Activated CD4-positive, alpha-beta T cell treated with anti-CD3 and anti-CD28 coated beads for 36 hours (primary cell): ENCODE measurements at regions not wholly inside any gene's neighbourhood (a gene's known extent, or its start where the extent isn't known, plus 50 kb on each side); places are given as distances from the start of the nearest gene placed in this dataset.

Source experiments
- ATAC-seq: fragments of 200-7000 bp; cut with Tn5 transposase; one replicate; pipeline ENCODE4 v1.10.0; 2021; ENCODE audit warnings: mild to moderate bottlenecking, moderate library complexity
- CTCF ChIA-PET: fragments of 350-600 bp; sonication (Branson Sonifier 250); formaldehyde crosslinking; loops from one replicate; lab custom pipeline; 2021; ENCODE audit warnings: antibody characterized with exemption; lab: Charles Lee
- POLR2A ChIA-PET: fragments of 350-600 bp; sonication (Branson Sonifier 250); formaldehyde crosslinking; loops from one replicate; lab custom pipeline; 2021; ENCODE audit warnings: antibody characterized with exemption, inconsistent platforms; lab: Charles Lee
- DNase-seq: peaks from one replicate; pipeline ENCODE4 v3.0.0-alpha.2; 2020
- H3K27ac Mint-ChIP-seq: one replicate; pipeline ENCODE4 v1.8.0; 2021; ENCODE audit warnings: mixed read lengths
- H3K27me3 Mint-ChIP-seq: one replicate; pipeline ENCODE4 v1.8.0; 2021; ENCODE audit warnings: mixed read lengths
- H3K36me3 Mint-ChIP-seq: one replicate; pipeline ENCODE4 v1.8.0; 2021; ENCODE audit warnings: low read depth, mixed read lengths
- H3K4me1 Mint-ChIP-seq: one replicate; pipeline ENCODE4 v1.8.0; 2021; ENCODE audit warnings: mixed read lengths
- H3K4me3 Mint-ChIP-seq: one replicate; pipeline ENCODE4 v1.8.0; 2021; ENCODE audit warnings: mild to moderate bottlenecking, moderate library complexity, mixed read lengths
- H3K9me3 Mint-ChIP-seq: one replicate; pipeline ENCODE4 v1.8.0; 2021; ENCODE audit warnings: low read depth, mixed read lengths
- intact Hi-C, 2 experiments: fragments of 100-400 bp; cut with DNase I in 1 of 2; cut with micrococcal nuclease in 1 of 2; formaldehyde crosslinking; loops; one replicate each; pipeline versions ENCODE4 v1.14.2 to v1.15.1; 2022 to 2024; cut with DNase I, micrococcal nuclease

DNA sequence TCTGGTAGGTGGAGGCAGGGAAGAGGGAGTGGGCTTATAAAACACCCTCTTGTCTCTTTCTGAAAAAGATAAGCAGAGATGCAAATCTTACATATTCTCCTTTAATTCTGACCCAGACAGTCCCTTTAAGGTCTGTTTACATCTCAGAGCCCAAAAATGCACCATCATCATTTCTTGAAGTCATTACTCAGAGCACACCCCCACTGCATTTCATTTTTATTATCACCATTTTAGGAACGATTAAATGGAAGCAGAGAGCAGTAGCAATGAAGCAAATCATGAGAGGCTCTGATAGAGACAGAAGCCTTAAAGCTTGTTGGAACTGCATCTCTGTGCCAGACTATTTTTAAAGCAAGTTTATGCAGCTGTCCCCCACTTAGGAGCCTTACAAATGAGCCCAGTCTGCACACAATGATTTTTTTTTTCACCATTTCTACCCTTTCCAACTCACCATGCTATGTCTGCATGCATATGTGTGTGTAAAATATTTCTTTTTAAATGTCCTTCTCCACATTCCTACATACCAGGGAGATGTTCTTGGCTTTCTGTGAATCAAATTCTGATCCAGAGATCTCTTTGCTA, 311.0 kb downstream of the GRIN2B start:
- Mint-ChIP-seq H3K4me1 (no peaks in the 10 kb centered on the region), H3K27ac (no peak overlapping the region), H3K36me3 (no peaks in the 10 kb centered on the region), H3K9me3 (no peaks in the 10 kb centered on the region), H3K4me3 (no peak overlapping the region), H3K27me3 (peaks cover 16% of the 10 kb centered on the region)
- intact Hi-C loops: no loop called here
- POLR2A ChIA-PET: no interaction called here
- DNase-seq: no peak
- ATAC-seq: no peak
- CTCF ChIA-PET: no interaction called here

DNA sequence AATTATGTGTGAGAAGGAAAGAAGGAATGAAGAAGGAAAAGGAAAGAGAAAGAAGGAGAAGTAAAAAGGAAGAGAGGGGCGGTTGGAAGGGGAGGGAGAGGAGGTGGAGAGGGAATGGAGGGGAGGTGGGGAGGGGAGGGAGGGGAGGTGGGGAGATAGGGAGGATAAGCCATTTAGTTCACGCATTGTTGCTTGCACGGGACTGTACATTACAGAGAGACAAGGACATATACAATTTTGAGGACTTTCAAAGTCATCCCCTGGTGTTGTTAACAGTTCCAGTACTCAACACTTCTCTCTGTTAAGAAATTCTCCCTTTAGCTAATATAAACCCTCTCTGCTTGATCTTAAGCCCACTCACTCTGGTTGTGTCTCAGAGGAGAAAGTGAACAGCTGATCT, 312.5 kb downstream of the GRIN2B start:
- ATAC-seq: no peak

DNA sequence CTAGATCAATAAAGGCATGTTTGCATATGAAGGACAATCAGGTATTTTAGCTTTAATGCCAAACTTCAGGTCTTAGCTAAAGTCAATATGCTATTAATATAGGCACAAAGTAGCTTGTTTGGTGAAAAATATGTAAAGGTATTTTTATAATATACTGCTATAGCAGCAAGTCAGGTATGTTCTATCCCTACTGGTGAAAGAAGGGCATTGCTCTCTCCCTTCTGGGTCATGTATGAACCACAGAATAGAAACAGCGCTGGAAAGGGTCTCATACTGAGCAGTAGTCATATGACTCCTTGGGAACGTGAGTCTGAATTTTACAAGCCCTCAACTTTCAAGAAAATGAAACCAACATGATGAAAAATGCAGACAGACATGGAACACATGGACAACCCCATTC, 314.6 kb downstream of the GRIN2B start:
- intact Hi-C loops: no loop called here
- ChIA-PET POLR2A (no interaction called here), CTCF (interaction anchor here (1.0 to 1.5 kb wide), 2 partner anchors 10 to 305 kb away, joined by 3 to 4 read pairs; no protein-coding TSS in a partner anchor)
- Mint-ChIP-seq H3K9me3 (no peaks in the 10 kb centered on the region), H3K36me3 (no peaks in the 10 kb centered on the region), H3K4me3 (no peak overlapping the region), H3K27ac (no peak overlapping the region), H3K27me3 (peaks cover 17% of the 10 kb centered on the region), H3K4me1 (no peaks in the 10 kb centered on the region)
- DNase-seq (no peak), ATAC-seq (no peak)

More for the DNA sequence above, 312.5 kb downstream of the GRIN2B start:
- Mint-ChIP-seq H3K4me1 (no peaks in the 10 kb centered on the region), H3K27me3 (peaks cover 18% of the 10 kb centered on the region), H3K27ac (no peak overlapping the region), H3K36me3 (no peaks in the 10 kb centered on the region), H3K9me3 (no peaks in the 10 kb centered on the region), H3K4me3 (no peak overlapping the region)
- ChIA-PET CTCF (no interaction called here), POLR2A (no interaction called here)
- DNase-seq: no peak
- intact Hi-C loops: no loop called here

DNA sequence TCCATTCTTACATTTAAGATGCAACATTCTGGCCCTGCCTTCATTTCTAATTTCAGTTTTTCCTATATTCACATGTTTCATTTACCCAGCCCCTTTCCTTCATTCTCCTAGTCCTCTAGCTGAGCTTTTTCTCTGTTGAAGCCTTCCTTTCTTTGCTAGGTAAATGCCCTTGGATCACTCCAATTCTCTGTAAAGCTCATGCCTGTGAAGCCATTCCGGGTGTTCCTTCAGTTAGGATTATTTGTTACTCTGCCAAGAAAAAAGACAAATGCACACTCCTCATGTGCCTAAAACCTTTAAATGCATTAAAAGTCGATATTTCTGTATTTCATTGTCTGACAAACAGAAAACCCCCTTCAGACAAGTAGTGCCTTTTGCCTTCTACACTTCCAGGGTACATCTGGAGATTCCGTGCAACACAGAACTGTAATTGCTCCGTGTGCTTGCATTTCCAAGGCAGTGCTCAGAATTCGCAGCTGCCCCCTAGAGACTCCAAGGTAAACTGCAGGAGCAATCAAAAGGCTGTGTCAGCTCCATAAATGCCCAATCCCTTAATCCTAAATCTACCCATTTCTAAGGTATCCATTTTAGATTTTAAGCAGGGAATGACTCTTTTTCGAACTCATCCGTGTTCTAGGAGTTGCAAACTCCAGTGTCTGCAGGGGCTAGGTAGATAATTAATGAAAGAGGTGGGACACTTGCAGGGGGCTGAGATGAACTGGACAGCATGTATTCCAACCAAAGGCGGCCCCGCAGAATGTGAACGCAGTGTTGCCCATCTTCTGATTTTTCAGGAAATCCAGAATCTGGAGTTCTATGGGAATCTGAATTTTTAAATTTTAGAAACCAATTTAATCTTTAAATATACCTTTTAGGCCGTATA, 320.2 kb downstream of the GRIN2B start:
- Mint-ChIP-seq H3K27me3 (peaks cover 11% of the 10 kb centered on the region), H3K4me1 (peaks cover 3% of the 10 kb centered on the region), H3K9me3 (no peaks in the 10 kb centered on the region), H3K27ac (no peak overlapping the region), H3K36me3 (no peaks in the 10 kb centered on the region), H3K4me3 (no peak overlapping the region)
- ATAC-seq: peak; percentile 68
- CTCF ChIA-PET: interaction anchor here (0.6 to 1.9 kb wide), 12 partner anchors 11 to 405 kb away, joined by 3 to 7 read pairs (median 3); no protein-coding TSS in a partner anchor
- POLR2A ChIA-PET: no interaction called here
- intact Hi-C loops: loop anchor here (1.0 to 5.0 kb wide), 5 partner anchors 299 to 406 kb away; no protein-coding TSS in a partner anchor
- peak; percentile 46 for DNase-seq

DNA sequence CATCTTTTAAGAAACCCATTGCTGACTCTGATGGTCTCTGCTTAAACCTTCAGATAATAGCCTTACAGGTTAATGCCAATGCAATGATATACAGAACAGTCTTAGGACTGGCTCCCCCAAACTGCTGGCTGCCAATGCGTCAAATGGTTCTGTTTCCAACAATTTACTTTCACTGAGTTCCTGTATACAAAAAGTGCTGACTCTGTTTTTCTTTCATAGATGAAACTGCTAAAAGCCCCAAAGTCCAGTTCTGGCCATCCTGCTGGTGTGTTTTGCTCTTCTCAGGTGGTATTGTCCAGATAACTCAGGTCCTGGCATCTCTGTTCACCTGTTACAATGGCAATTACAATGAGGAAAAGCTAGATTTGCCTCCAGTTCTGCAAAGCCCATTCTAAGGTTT, 326.9 kb downstream of the GRIN2B start:
- POLR2A ChIA-PET: no interaction called here
- Mint-ChIP-seq H3K36me3 (no peaks in the 10 kb centered on the region), H3K27ac (no peak overlapping the region), H3K4me1 (no peaks in the 10 kb centered on the region), H3K4me3 (no peak overlapping the region), H3K27me3 (peaks cover 14% of the 10 kb centered on the region), H3K9me3 (no peaks in the 10 kb centered on the region)
- CTCF ChIA-PET: no interaction called here
- ATAC-seq: no peak
- intact Hi-C loops: no loop called here
- DNase-seq: no peak

DNA sequence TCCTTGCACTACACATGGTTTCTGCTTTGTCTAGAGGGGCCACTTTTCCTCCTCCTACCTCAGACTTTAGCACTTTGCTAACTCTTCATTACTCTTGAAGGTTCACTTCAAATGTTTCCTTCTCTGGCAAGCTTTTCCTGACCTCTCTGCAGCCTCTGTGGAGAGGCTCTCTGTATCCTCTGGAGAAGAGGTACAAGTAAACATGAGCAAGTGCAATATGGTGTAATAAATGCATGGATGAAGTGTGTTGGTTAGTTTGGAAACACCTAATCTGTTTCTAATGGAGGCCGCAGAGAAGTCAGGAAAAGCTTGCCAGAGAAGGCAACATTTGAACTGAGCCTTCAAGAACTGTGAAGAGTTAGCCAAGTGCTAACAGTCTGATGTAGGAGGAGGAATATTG, 329.3 kb downstream of the GRIN2B start:
- CTCF ChIA-PET: no interaction called here
- POLR2A ChIA-PET: no interaction called here
- ATAC-seq: no peak
- H3K27ac Mint-ChIP-seq: no peak overlapping the region
- no peaks in the 10 kb centered on the region for H3K4me1 Mint-ChIP-seq
- H3K27me3 Mint-ChIP-seq: peaks cover 8% of the 10 kb centered on the region
- H3K4me3 Mint-ChIP-seq: no peak overlapping the region
- H3K9me3 Mint-ChIP-seq: no peaks in the 10 kb centered on the region
- DNase-seq: no peak
- H3K36me3 Mint-ChIP-seq: no peaks in the 10 kb centered on the region
- intact Hi-C loops: no loop called here

DNA sequence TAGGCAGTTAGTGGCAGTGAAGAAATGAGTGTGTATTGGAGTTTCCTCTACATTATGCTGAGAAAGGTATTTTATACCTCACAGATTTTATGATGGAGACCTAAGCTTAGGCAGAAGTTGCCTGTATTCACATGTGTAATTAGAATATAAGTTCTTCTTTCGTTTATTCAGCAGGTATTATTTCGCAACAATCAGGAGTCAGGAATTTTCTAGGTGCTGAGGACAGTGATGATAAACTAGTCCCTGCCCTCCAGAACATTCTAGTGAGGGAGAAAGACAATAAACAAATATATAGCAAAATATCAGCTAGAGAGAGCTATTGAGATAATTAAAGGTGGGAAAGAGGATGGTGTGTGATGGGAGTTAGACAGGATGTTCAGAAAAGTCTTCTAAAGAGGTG, 345.7 kb downstream of the GRIN2B start:
- no peak for ATAC-seq
- ChIA-PET POLR2A (no interaction called here), CTCF (no interaction called here)
- no peak for DNase-seq
- Mint-ChIP-seq H3K4me3 (no peak overlapping the region), H3K27me3 (peaks cover 11% of the 10 kb centered on the region), H3K4me1 (no peaks in the 10 kb centered on the region), H3K36me3 (no peaks in the 10 kb centered on the region), H3K27ac (no peak overlapping the region), H3K9me3 (no peaks in the 10 kb centered on the region)
- intact Hi-C loops: no loop called here

DNA sequence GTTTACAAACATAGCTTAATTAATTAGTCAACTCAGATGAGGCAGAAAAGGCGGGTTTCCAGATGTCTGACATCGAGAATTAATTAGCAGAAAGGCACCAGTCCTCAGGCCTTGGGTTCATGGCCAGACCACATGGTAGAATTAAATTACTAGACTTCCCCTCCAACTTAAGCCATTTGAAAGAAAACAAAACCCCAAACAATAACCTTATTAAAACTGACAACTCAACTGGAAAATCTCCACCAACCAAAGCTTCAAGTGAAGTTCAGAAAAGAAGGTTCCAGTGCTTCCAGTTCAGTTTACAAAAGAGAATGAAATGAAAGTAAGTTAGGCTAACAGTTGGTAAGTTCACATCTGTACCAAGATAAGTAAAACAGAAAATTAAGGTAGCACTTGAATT, 349.5 kb downstream of the GRIN2B start:
- POLR2A ChIA-PET: no interaction called here
- CTCF ChIA-PET: no interaction called here
- H3K36me3 Mint-ChIP-seq: no peaks in the 10 kb centered on the region
- H3K27ac Mint-ChIP-seq: no peak overlapping the region
- ATAC-seq (no peak), DNase-seq (no peak)
- intact Hi-C loops: no loop called here
- H3K9me3 Mint-ChIP-seq: no peaks in the 10 kb centered on the region
- H3K4me1 Mint-ChIP-seq: no peaks in the 10 kb centered on the region
- peaks cover 12% of the 10 kb centered on the region for H3K27me3 Mint-ChIP-seq
- no peak overlapping the region for H3K4me3 Mint-ChIP-seq

DNA sequence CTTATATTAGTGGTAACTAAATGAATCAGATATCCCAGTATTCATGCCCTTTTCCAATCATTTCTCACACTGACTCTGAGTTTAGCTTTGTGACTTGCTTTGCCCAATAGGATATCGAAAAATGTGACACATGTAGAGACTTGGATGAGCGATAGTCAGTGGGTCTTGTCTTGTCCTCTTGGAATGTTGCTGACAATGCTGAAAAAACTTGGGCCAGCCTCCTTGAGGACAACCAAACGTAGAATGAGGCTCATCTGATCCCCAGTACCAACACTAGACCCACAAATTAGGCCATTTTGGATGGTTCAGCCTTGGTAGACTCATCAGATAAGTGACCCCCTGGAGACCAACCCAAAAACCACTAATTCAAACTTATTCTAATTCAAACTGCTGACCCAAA, 351.0 kb downstream of the GRIN2B start:
- Mint-ChIP-seq H3K9me3 (no peaks in the 10 kb centered on the region), H3K27ac (no peak overlapping the region), H3K27me3 (peaks cover 12% of the 10 kb centered on the region), H3K4me1 (no peaks in the 10 kb centered on the region), H3K36me3 (no peaks in the 10 kb centered on the region), H3K4me3 (no peak overlapping the region)
- ChIA-PET CTCF (no interaction called here), POLR2A (no interaction called here)
- ATAC-seq: no peak
- intact Hi-C loops: no loop called here
- DNase-seq: no peak

DNA sequence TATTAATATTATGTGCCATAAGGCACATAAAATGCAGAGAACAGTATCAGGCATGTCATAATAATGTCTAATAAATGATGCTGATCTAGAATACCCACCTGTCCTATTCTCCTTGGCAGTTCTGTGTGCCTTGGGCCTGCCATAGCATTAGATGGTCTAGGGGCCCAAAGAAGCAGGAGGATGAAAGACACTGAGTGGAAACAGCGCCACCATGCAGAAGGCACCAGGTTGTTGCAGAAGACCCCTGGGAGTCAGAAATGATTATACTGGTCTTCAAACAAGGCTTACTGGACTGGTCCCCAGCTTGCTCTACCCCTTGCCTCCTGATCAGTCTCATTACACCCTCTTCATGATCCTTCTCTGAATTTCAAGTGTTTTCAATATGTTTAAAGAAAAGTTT, 353.3 kb downstream of the GRIN2B start:
- H3K36me3 Mint-ChIP-seq: no peaks in the 10 kb centered on the region
- H3K4me1 Mint-ChIP-seq: no peaks in the 10 kb centered on the region

DNA sequence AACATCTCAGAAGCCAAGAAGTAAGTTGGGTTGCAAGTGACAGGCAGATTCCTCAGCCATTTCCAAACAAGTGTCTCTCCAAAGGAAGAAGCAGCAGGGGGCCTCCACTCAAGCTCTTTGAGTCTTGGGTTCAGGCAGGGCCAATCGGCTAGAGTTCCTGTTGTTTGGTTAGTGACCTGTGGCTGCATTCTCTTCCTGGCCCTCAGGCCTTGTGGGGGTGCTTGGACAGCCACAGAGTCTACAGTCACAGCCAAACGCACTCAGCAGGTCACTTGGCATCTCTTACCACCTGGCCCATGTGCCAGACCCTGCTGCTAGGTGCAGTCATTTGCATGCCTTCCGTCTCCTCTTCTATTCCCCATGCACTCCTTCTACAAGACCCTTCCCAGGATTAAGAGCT, 353.9 kb downstream of the GRIN2B start:
- DNase-seq (no peak), ATAC-seq (no peak)
- Mint-ChIP-seq H3K27me3 (peaks cover 6% of the 10 kb centered on the region), H3K4me3 (no peak overlapping the region), H3K27ac (no peak overlapping the region), H3K4me1 (no peaks in the 10 kb centered on the region), H3K9me3 (no peaks in the 10 kb centered on the region), H3K36me3 (no peaks in the 10 kb centered on the region)
- POLR2A ChIA-PET: no interaction called here
- intact Hi-C loops: no loop called here
- CTCF ChIA-PET: interaction anchor here (0.7 kb wide), 1 partner anchor 344 kb away, joined by 3 read pairs; no protein-coding TSS in a partner anchor

More for the DNA sequence above, 353.3 kb downstream of the GRIN2B start:
- Mint-ChIP-seq H3K4me3 (no peak overlapping the region), H3K27ac (no peak overlapping the region), H3K27me3 (peaks cover 7% of the 10 kb centered on the region), H3K9me3 (no peaks in the 10 kb centered on the region)
- CTCF ChIA-PET: interaction anchor here (0.6 to 0.9 kb wide), 2 partner anchors 16 to 33 kb away, joined by 3 read pairs; no protein-coding TSS in a partner anchor
- ATAC-seq: no peak
- POLR2A ChIA-PET: no interaction called here
- intact Hi-C loops: no loop called here
- DNase-seq: no peak

DNA sequence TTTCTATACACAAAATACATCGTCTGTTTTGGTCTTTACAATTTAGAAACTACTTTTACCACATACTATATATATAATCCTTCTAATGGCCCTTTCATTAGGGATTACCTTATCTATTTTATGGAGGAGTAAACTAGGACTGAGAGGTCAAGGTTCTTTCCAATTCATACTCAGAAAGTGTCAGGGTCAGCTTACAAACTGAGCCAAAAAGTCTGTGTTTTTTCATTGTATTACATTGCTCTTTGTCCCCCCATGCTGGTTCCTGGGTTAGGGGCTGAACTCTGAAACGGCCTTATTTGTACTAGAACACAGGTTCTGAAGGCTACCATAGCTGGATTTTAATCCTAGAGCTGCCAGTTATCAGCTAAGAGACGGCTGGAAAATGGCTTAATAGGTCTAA, 368.1 kb downstream of the GRIN2B start:
- Mint-ChIP-seq H3K27me3 (peaks cover 4% of the 10 kb centered on the region), H3K4me1 (no peaks in the 10 kb centered on the region), H3K4me3 (no peak overlapping the region), H3K36me3 (no peaks in the 10 kb centered on the region), H3K27ac (no peak overlapping the region), H3K9me3 (no peaks in the 10 kb centered on the region)
- CTCF ChIA-PET: interaction anchor here (0.5 to 1.1 kb wide), 2 partner anchors 15 to 249 kb away, joined by 3 to 5 read pairs; no protein-coding TSS in a partner anchor
- DNase-seq (no peak), ATAC-seq (no peak)
- intact Hi-C loops: no loop called here
- POLR2A ChIA-PET: no interaction called here
